Transverse colon (tissue), 4 donors: ENCODE measurements at regions not wholly inside any gene's neighbourhood (a gene's known extent, or its start where the extent isn't known, plus 50 kb on each side); places are given as distances from the start of the nearest gene placed in this dataset.

Experiments used
- POLR2AphosphoS5 ChIP-seq, 3 donors: sonication (generic); formaldehyde crosslinking; IDR thresholded peaks; one replicate each; pipeline ENCODE4 v1.6.1; 2016; ENCODE audit warnings: antibody characterized with exemption in 3 of 3
- TF ChIP-seq, protein P1 (sequence below), 5 experiments: fragments of 200-600 bp in 3 of 5; fragments of 450-650 bp in 2 of 5; sonication (generic) in 3 of 5; IDR thresholded peaks; 1 replicate in 2 of 5; 2 replicates in 3 of 5; pipeline ENCODE4 v1.5.1; 2016 to 2017; ENCODE audit warnings: antibody characterized with exemption in 5 of 5, inconsistent platforms in 3 of 5, mild to moderate bottlenecking in 2 of 5, moderate library complexity in 1 of 5

DNA sequence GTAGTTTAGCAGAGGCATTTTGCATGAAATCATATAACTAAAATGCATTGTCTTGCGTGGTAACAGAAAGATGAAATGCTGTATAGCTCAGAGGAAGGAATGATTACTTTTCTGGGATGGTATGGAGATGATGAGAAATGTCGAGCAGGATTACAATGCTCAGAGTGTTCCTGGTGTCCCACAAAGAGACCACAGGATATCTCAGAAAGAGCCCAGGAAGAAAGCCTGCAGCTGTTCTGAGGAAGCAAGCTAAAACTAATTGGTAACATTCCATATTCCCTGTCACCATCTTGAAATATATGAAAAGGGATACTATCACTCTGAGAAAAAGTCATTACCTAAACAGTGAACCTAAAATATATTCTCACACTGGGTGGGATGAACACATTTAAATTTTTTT is 233.1 kb downstream of the POU4F1 start:
- TF ChIP-seq, protein P1, sequence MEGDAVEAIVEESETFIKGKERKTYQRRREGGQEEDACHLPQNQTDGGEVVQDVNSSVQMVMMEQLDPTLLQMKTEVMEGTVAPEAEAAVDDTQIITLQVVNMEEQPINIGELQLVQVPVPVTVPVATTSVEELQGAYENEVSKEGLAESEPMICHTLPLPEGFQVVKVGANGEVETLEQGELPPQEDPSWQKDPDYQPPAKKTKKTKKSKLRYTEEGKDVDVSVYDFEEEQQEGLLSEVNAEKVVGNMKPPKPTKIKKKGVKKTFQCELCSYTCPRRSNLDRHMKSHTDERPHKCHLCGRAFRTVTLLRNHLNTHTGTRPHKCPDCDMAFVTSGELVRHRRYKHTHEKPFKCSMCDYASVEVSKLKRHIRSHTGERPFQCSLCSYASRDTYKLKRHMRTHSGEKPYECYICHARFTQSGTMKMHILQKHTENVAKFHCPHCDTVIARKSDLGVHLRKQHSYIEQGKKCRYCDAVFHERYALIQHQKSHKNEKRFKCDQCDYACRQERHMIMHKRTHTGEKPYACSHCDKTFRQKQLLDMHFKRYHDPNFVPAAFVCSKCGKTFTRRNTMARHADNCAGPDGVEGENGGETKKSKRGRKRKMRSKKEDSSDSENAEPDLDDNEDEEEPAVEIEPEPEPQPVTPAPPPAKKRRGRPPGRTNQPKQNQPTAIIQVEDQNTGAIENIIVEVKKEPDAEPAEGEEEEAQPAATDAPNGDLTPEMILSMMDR (IDR thresholded peaks at IDR 0.05), result no peak
- no peak for TF ChIP-seq POLR2AphosphoS5 (IDR thresholded peaks at IDR 0.05)
